ENCODE measurements at regions not wholly inside any gene's neighbourhood (a gene's known extent, or its start where the extent isn't known, plus 50 kb on each side); places are given as distances from the start of the nearest gene placed in this dataset.

DNA sequence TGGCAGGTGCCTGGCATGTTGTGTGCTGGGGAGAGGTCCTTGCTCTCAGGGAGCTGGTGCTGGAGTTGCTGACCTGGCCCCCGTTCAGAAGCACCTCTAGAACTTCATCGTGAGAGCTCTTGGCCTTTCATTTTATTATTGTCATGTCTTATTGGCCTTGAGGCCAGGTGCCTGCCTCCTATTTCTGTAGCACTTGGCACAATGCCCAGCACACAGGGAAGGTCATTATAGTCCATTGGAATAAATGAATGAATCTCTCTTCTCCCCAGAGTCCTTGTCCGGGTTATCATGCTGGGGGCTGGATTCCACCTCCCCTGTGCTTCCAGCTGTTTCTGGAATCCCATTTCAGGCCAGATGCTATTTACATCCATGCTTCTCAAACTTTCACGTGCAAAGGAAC lies 169.2 kb downstream of the HAPSTR1 start:
- no peak for TF ChIP-seq POLR2AphosphoS5 (IDR thresholded peaks at IDR 0.05; ENCODE audit: low read depth, low read length)
- TF ChIP-seq, protein P1, sequence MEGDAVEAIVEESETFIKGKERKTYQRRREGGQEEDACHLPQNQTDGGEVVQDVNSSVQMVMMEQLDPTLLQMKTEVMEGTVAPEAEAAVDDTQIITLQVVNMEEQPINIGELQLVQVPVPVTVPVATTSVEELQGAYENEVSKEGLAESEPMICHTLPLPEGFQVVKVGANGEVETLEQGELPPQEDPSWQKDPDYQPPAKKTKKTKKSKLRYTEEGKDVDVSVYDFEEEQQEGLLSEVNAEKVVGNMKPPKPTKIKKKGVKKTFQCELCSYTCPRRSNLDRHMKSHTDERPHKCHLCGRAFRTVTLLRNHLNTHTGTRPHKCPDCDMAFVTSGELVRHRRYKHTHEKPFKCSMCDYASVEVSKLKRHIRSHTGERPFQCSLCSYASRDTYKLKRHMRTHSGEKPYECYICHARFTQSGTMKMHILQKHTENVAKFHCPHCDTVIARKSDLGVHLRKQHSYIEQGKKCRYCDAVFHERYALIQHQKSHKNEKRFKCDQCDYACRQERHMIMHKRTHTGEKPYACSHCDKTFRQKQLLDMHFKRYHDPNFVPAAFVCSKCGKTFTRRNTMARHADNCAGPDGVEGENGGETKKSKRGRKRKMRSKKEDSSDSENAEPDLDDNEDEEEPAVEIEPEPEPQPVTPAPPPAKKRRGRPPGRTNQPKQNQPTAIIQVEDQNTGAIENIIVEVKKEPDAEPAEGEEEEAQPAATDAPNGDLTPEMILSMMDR (IDR thresholded peaks at IDR 0.05): no peak
